GM21423 (cell line): ENCODE measurements at regions not wholly inside any gene's neighbourhood (a gene's known extent, or its start where the extent isn't known, plus 50 kb on each side); places are given as distances from the start of the nearest gene placed in this dataset.
"Not testable (repeated sequence)": the region's sequence is repeated elsewhere in the genome, so short reads cannot be mapped to it uniquely, and the experiment has no call there.

ENCODE experiments used
- ATAC-seq: cut with Tn5 transposase; IDR thresholded peaks from one replicate; pipeline ENCODE4 v1.9.1; 2021; ENCODE audit warnings: mild to moderate bottlenecking, moderate library complexity; ENCODE audit not compliant: unreplicated experiment

- no peak for ATAC-seq
Measured at GRCh38 chr14:84074626-84075025, 1455.3 kb upstream of the FLRT2 start.

GRCh38 chr14:84080944-84081343 lies 1449.0 kb upstream of the FLRT2 start:
- ATAC-seq, result no peak

GRCh38 chr14:84084056-84084630 lies 1445.8 kb upstream of the FLRT2 start:
- ATAC-seq, result no peak

GRCh38 chr14:84085493-84085892 lies 1444.5 kb upstream of the FLRT2 start:
- ATAC-seq, result no peak

- ATAC-seq, result no peak
Measured at GRCh38 chr14:84086714-84087113, 1443.2 kb upstream of the FLRT2 start.

- no peak for ATAC-seq
Measured at GRCh38 chr14:84087986-84088531, 1441.9 kb upstream of the FLRT2 start.

- ATAC-seq, result no peak
Measured at GRCh38 chr14:84090837-84091236, 1439.1 kb upstream of the FLRT2 start.

- ATAC-seq, result no peak
Measured at GRCh38 chr14:84095681-84096080, 1434.3 kb upstream of the FLRT2 start.

GRCh38 chr14:84098261-84098660 lies 1431.7 kb upstream of the FLRT2 start:
- ATAC-seq, result no peak

GRCh38 chr14:84099560-84099959 lies 1430.4 kb upstream of the FLRT2 start:
- ATAC-seq, result not testable (repeated sequence)

- ATAC-seq, result no peak
Measured at GRCh38 chr14:84107835-84108343, 1422.1 kb upstream of the FLRT2 start.

GRCh38 chr14:84108746-84109457 lies 1421.0 kb upstream of the FLRT2 start:
- ATAC-seq, result no peak

GRCh38 chr14:84112589-84112988 lies 1417.4 kb upstream of the FLRT2 start:
- no peak for ATAC-seq

GRCh38 chr14:84125676-84126075 lies 1404.3 kb upstream of the FLRT2 start:
- no peak for ATAC-seq

GRCh38 chr14:84127495-84127894 lies 1402.4 kb upstream of the FLRT2 start:
- no peak for ATAC-seq

- no peak for ATAC-seq
Measured at GRCh38 chr14:84128050-84128449, 1401.9 kb upstream of the FLRT2 start.

- ATAC-seq, result no peak
Measured at GRCh38 chr14:84129007-84129406, 1400.9 kb upstream of the FLRT2 start.

- no peak for ATAC-seq
Measured at GRCh38 chr14:84129941-84130340, 1400.0 kb upstream of the FLRT2 start.

- ATAC-seq, result no peak
Measured at GRCh38 chr14:84131924-84132323, 1398.0 kb upstream of the FLRT2 start.

GRCh38 chr14:84144166-84144565 lies 1385.8 kb upstream of the FLRT2 start:
- ATAC-seq, result no peak

GRCh38 chr14:84152452-84152851 lies 1377.5 kb upstream of the FLRT2 start:
- no peak for ATAC-seq

- ATAC-seq, result no peak
Measured at GRCh38 chr14:84162633-84163032, 1367.3 kb upstream of the FLRT2 start.
